IPS DF 6.9 (cell line): ENCODE measurements at regions not wholly inside any gene's neighbourhood (a gene's known extent, or its start where the extent isn't known, plus 50 kb on each side); places are given as distances from the start of the nearest gene placed in this dataset.
"Not testable (repeated sequence)": the region's sequence is repeated elsewhere in the genome, so short reads cannot be mapped to it uniquely, and the experiment has no call there.

Experiments
- DNase-seq: peaks from one replicate; pipeline ENCODE4 v3.0.0-alpha.2; 2013; ENCODE audit warnings: low read depth, low spot score
- H3K27ac ChIP-seq: one replicate; pipeline ENCODE4 v1.5.1; 2013; ENCODE audit warnings: low read length, control low read depth
- H3K27me3 ChIP-seq: 2 replicates; pipeline ENCODE4 v1.6.1; 2013; ENCODE audit warnings: mild to moderate bottlenecking, low read length; ENCODE audit not compliant: control insufficient read depth, insufficient read depth
- H3K36me3 ChIP-seq: 2 replicates; pipeline ENCODE4 v1.6.1; 2013; ENCODE audit warnings: low read length; ENCODE audit not compliant: control insufficient read depth, insufficient read depth
- H3K4me1 ChIP-seq: 2 replicates; pipeline ENCODE4 v1.6.1; 2013; ENCODE audit warnings: low read length; ENCODE audit not compliant: control insufficient read depth, insufficient read depth
- H3K4me3 ChIP-seq: 2 replicates; pipeline ENCODE4 v1.5.1; 2013; ENCODE audit warnings: mild to moderate bottlenecking, low read length
- H3K9me3 ChIP-seq: 2 replicates; pipeline ENCODE4 v1.6.1; 2013; ENCODE audit warnings: low read length, inconsistent platforms; ENCODE audit not compliant: control insufficient read depth, insufficient read depth
- WGBS: extraction: QIAGEN DNeasy Blood & Tissue Kit; methylation state at CpG from one replicate; pipeline ENCODE4 v1.1.7; 2013; ENCODE audit warnings: mixed read lengths, missing lambda C conversion rate; ENCODE audit not compliant: insufficient read length, insufficient coverage; 5-methylcytosine and 5-hydroxymethylcytosine counted together

- Histone ChIP-seq H3K4me1 (0 out of 2 replicates have a peak, but pooled peaks cover 2% of the 10 kb centered on the region), H3K36me3 (no peaks in the 10 kb centered on the region), H3K4me3 (no peak overlapping the region), H3K9me3 (no peaks in the 10 kb centered on the region), H3K27ac (no peak overlapping the region), H3K27me3 (no peaks in the 10 kb centered on the region)
- DNase-seq: no peak
- WGBS: no CpG with 5 or more reads among the region's 3 CpGs
Measured at GRCh38 chr17:5973410-5973809, 96.8 kb upstream of the WSCD1 start.

DNA sequence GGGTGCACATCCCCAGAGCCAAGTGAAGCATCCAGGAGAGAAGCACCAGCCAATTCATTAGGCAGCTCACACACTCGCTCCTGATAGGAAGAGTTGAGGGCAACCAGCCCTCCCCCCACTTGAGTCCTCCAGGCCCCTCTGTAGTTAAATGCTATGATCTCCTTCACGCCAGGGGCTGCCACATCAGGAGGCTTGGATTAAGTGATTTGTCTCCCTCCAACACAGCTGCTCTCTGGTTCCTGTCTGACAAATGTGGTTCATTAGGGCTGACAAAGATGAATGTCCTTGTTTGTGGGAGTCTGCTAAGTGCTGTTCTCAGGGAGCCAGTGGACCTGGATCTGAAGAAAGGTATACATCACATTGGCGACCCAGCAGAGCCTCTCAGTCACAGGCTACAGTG lies 94.5 kb upstream of the WSCD1 start:
- no peak overlapping the region for H3K27ac ChIP-seq
- H3K27me3 ChIP-seq: no peaks in the 10 kb centered on the region
- no CpG with 5 or more reads among the region's 3 CpGs for WGBS
- no peak for DNase-seq
- H3K4me1 ChIP-seq: 0 out of 2 replicates have a peak, but pooled peaks cover 2% of the 10 kb centered on the region
- H3K9me3 ChIP-seq: no peaks in the 10 kb centered on the region
- no peaks in the 10 kb centered on the region for H3K36me3 ChIP-seq
- no peak overlapping the region for H3K4me3 ChIP-seq

DNA sequence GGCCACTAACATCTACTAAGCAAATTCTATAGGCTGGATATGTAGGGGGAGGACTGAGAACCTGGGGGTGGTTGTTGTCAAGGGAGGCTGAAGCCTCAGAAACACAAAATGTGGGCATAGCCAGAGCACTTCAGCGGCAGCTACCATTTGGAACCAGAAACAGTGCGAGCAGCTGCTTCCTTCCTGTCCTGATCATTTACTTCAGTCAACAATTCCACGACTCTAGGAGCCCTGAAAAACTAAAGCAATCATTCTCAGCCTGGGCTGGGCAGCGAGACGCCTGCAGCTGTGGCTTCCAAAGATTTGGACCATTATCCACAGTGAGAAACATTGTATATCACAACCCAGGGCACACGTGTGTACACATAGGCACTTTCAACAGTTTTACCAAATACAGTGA lies 93.9 kb upstream of the WSCD1 start:
- Histone ChIP-seq H3K36me3 (no peaks in the 10 kb centered on the region), H3K27me3 (no peaks in the 10 kb centered on the region), H3K4me3 (no peak overlapping the region), H3K27ac (no peak overlapping the region), H3K4me1 (0 out of 2 replicates have a peak, but pooled peaks cover 2% of the 10 kb centered on the region), H3K9me3 (no peaks in the 10 kb centered on the region)
- no CpG with 5 or more reads among the region's 6 CpGs for WGBS
- no peak for DNase-seq

DNA sequence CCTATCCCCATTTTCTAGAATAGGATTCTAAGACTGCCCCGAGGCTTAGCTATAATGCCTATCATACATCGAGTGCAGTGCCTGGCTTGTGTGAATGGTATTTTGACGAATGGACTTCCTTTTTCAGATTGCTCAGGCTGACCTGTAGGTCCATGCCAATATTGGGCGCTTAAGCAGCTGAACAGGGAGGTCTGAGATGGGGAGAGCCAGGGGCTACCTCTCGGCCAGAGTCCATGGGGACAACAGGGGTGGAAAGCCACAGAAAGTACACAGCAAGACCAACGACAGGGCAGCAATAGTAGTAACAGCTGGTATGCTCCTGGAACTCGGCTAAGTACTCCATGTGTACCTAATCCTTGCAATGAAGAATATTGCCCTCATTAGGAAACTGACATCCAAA lies 91.7 kb upstream of the WSCD1 start:
- Histone ChIP-seq H3K27me3 (no peaks in the 10 kb centered on the region), H3K27ac (no peak overlapping the region), H3K4me3 (no peak overlapping the region), H3K4me1 (no peaks in the 10 kb centered on the region), H3K9me3 (no peaks in the 10 kb centered on the region), H3K36me3 (no peaks in the 10 kb centered on the region)
- no CpG with 5 or more reads among the region's 7 CpGs for WGBS
- DNase-seq: no peak

- Histone ChIP-seq H3K9me3 (no peaks in the 10 kb centered on the region), H3K4me1 (no peaks in the 10 kb centered on the region), H3K36me3 (no peaks in the 10 kb centered on the region), H3K4me3 (no peak overlapping the region), H3K27ac (no peak overlapping the region), H3K27me3 (no peaks in the 10 kb centered on the region)
- no CpG with 5 or more reads among the region's 6 CpGs for WGBS
- no peak for DNase-seq
Measured at GRCh38 chr17:5980941-5981340, 89.2 kb upstream of the WSCD1 start.

GRCh38 chr17:5986644-5987043 lies 83.5 kb upstream of the WSCD1 start:
- DNase-seq: no peak
- WGBS: no CpG with 5 or more reads among the region's 2 CpGs

DNA sequence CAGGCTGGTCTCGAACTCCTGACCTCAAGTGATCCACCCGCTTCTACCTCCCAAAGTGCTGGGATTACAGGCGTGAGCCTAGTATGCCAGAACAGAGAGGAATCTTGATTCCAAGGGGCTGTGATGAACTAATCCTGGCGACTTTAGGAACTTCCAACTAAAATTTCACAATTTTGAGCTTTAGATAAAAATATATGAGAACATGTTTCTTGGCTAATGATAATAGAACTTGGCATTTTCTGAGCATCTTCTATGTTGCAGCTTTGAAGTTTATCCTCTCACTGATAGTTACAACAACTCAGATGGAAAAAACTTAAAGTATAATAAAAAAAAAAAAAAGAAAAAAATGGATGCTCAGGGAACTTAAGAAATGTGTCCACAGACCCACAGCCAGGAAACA lies 69.8 kb upstream of the WSCD1 start:
- no peaks in the 10 kb centered on the region for H3K36me3 ChIP-seq
- H3K27me3 ChIP-seq: no peaks in the 10 kb centered on the region; the same call in 1 of the 2 replicates
- DNase-seq: no peak
- no CpG with 5 or more reads among the region's 4 CpGs for WGBS
- no peak overlapping the region for H3K27ac ChIP-seq
- no peak overlapping the region for H3K4me3 ChIP-seq
- no peaks in the 10 kb centered on the region for H3K9me3 ChIP-seq
- H3K4me1 ChIP-seq: no peaks in the 10 kb centered on the region

More at GRCh38 chr17:5986644-5987043, 83.5 kb upstream of the WSCD1 start:
- H3K36me3 ChIP-seq: no peaks in the 10 kb centered on the region
- no peaks in the 10 kb centered on the region for H3K4me1 ChIP-seq
- H3K4me3 ChIP-seq: no peak overlapping the region
- H3K27ac ChIP-seq: no peak overlapping the region
- H3K9me3 ChIP-seq: no peaks in the 10 kb centered on the region
- H3K27me3 ChIP-seq: no peaks in the 10 kb centered on the region

DNA sequence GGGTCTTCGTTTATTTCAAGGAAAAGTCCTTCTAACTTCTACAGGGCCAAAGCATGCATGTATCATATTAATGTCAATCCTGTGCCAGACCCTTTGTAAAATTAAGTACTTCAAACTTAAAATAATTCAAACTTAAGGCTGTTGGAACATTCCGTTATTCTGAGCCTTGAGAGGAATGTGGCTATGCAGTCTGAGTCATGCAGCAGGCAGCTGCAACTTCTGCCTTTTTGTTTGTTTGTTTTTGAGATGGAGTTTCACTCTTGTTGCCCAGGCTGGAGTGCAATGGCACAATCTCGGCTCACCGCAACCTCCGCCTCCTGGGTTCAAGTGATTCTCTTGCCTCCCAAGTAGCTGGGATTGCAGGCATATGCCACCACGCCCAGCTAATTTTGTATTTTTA lies 67.0 kb upstream of the WSCD1 start:
- H3K36me3 ChIP-seq, H3K27me3 ChIP-seq, H3K27ac ChIP-seq, H3K9me3 ChIP-seq, H3K4me1 ChIP-seq, H3K4me3 ChIP-seq, DNase-seq: not testable (repeated sequence)
- WGBS: no CpG with 5 or more reads among the region's 6 CpGs

GRCh38 chr17:6005939-6006338 lies 64.2 kb upstream of the WSCD1 start:
- Histone ChIP-seq H3K27ac (no peak overlapping the region), H3K27me3 (no peaks in the 10 kb centered on the region), H3K4me3 (no peak overlapping the region), H3K4me1 (no peaks in the 10 kb centered on the region), H3K9me3 (no peaks in the 10 kb centered on the region), H3K36me3 (no peaks in the 10 kb centered on the region)
- WGBS: no CpG with 5 or more reads among the region's 6 CpGs
- no peak for DNase-seq

DNA sequence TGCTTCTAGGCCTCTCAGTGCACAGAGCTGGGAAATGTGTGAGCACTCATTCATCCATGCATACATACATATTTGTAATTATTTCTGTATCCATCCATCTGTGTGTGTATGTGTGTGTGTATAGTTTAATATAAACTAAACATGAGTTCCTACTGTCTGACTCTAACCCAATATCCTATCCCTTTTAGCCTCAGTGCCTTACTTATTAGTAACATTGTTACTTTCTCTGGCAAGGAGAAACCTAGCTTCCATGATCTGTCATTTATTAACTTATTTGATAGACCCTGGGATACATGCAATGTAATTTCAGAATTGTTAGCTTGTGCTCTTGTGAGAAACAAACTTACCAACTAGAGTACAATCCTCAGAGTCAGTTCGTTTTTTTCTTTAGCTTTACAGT lies 59.0 kb upstream of the WSCD1 start:
- H3K4me1 ChIP-seq: no peaks in the 10 kb centered on the region
- DNase-seq: no peak

DNA sequence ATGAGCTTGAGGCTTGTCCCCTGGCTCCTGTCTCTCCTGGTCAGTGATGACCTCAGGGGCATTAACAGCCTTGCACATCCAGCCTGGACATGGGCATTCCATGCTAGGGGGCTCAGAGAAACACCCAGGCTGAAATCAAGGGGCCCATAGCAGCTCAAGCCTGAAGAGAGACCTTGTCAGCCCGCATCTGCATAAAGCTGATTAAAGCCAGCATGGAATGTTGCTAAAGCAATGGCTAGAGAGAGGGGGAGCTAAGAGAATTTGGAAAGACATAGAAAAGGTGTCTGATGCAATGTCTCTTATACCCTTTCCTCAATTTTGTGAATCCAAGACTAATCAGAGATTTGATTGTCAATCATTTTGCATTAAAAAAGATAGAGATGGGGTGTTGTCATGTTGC lies 51.4 kb upstream of the WSCD1 start:
- DNase-seq: no peak
- Histone ChIP-seq H3K27me3 (no peaks in the 10 kb centered on the region; the same call in 1 of the 2 replicates), H3K4me3 (no peak overlapping the region), H3K27ac (no peak overlapping the region), H3K9me3 (no peaks in the 10 kb centered on the region), H3K4me1 (no peaks in the 10 kb centered on the region), H3K36me3 (no peaks in the 10 kb centered on the region)
- WGBS: no CpG with 5 or more reads among the region's 1 CpG

More for the DNA sequence above, 59.0 kb upstream of the WSCD1 start:
- H3K9me3 ChIP-seq: no peaks in the 10 kb centered on the region
- H3K36me3 ChIP-seq: no peaks in the 10 kb centered on the region
- H3K27ac ChIP-seq: no peak overlapping the region
- no peak overlapping the region for H3K4me3 ChIP-seq
- H3K27me3 ChIP-seq: no peaks in the 10 kb centered on the region
- no CpG with 5 or more reads among the region's 1 CpG for WGBS
